ENCODE measurements at regions not wholly inside any gene's neighbourhood (a gene's known extent, or its start where the extent isn't known, plus 50 kb on each side); places are given as distances from the start of the nearest gene placed in this dataset.

GRCh38 chr14:101502761-101503392, 58.4 kb upstream of the DIO3 start:
- Histone ChIP-seq H3K36me3 (replicated peaks) (no peaks in the 10 kb centered on the region), H3K4me3 (ENCODE audit: low read depth, low read length) (no peak overlapping the region), H3K27me3 (replicated peaks) (no peaks in the 10 kb centered on the region), H3K27ac (no peak overlapping the region)
- TF ChIP-seq CTCF (IDR thresholded peaks at IDR 0.05; ENCODE audit: low read depth, low read length, missing control alignments): no peak
- in situ Hi-C loops (cut with HindIII; ENCODE audit: low pct_ligation_motif_present, low sequenced_read_pairs): no loop called here
- no peak for DNase-seq

GRCh38 chr14:101503431-101504095, 57.7 kb upstream of the DIO3 start:
- in situ Hi-C loops (cut with HindIII; ENCODE audit: low pct_ligation_motif_present, low sequenced_read_pairs): no loop called here
- Histone ChIP-seq H3K4me3 (ENCODE audit: low read depth, low read length) (no peak overlapping the region), H3K27me3 (replicated peaks) (no peaks in the 10 kb centered on the region), H3K27ac (no peak overlapping the region), H3K36me3 (replicated peaks) (no peaks in the 10 kb centered on the region)
- no peak for TF ChIP-seq CTCF (IDR thresholded peaks at IDR 0.05; ENCODE audit: low read depth, low read length, missing control alignments)
- DNase-seq: no peak

- no peak overlapping the region for H3K27ac ChIP-seq
- no peak for TF ChIP-seq CTCF (IDR thresholded peaks at IDR 0.05; ENCODE audit: low read depth, low read length, missing control alignments)
- in situ Hi-C loops (cut with HindIII; ENCODE audit: low pct_ligation_motif_present, low sequenced_read_pairs): no loop called here
- H3K4me3 ChIP-seq (ENCODE audit: low read depth, low read length): no peak overlapping the region
- H3K27me3 ChIP-seq (replicated peaks): no peaks in the 10 kb centered on the region
- no peak for DNase-seq
- H3K36me3 ChIP-seq (replicated peaks): no peaks in the 10 kb centered on the region
Observed at GRCh38 chr14:101504096-101504948, 57.0 kb upstream of the DIO3 start.

GRCh38 chr14:101505236-101505970, 55.9 kb upstream of the DIO3 start:
- DNase-seq: no peak
- Histone ChIP-seq H3K27ac (no peak overlapping the region), H3K27me3 (replicated peaks) (no peaks in the 10 kb centered on the region), H3K4me3 (ENCODE audit: low read depth, low read length) (no peak overlapping the region), H3K36me3 (replicated peaks) (no peaks in the 10 kb centered on the region)
- TF ChIP-seq CTCF (IDR thresholded peaks at IDR 0.05; ENCODE audit: low read depth, low read length, missing control alignments): no peak
- in situ Hi-C loops (cut with HindIII; ENCODE audit: low pct_ligation_motif_present, low sequenced_read_pairs): no loop called here

GRCh38 chr14:101506211-101506925, 54.9 kb upstream of the DIO3 start:
- no peaks in the 10 kb centered on the region for H3K36me3 ChIP-seq (replicated peaks)
- no peak for TF ChIP-seq CTCF (IDR thresholded peaks at IDR 0.05; ENCODE audit: low read depth, low read length, missing control alignments)
- no peak overlapping the region for H3K27ac ChIP-seq
- no peaks in the 10 kb centered on the region for H3K27me3 ChIP-seq (replicated peaks)
- H3K4me3 ChIP-seq (ENCODE audit: low read depth, low read length): no peak overlapping the region
- in situ Hi-C loops (cut with HindIII; ENCODE audit: low pct_ligation_motif_present, low sequenced_read_pairs): no loop called here
- DNase-seq: no peak

Data from brain microvascular endothelial cell (primary cell).